ENCODE measurements at regions not wholly inside any gene's neighbourhood (a gene's known extent, or its start where the extent isn't known, plus 50 kb on each side); places are given as distances from the start of the nearest gene placed in this dataset.

DNA sequence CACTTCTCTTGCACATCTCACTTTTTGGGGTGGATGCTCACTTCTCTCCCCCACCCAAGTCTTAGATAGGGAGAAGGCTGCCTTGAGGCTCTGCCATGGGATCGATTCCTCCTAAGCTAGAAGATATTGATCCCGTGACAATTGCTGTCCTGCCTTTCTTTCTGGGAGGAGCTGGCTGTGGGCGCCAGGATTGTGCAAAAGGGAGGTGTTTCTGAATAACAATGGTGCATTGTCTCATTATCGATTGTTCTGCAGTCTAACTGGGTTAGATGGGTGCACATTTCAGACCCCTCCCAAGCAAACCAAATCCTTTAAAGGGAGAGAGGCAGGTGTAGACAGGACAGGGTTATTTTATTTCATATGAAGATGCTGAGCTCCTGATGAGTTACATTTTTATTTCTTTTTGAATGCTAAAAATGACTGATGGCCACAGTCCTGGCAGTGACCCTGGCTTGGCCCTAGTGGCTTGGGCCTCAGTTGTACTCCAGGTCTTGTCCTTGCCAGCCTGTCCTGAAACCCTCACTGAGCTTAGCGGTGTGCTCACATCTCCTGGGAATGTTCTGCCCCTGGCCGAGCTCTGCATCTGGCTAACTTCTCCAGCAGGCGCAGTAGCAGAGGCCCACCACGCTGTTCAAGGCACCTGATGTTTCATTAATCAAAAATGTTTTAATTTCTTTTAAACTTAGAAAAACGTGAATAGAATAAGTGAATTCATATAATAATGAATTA, 99.0 kb upstream of the KAZN start:
- TF ChIP-seq CTCF (conservative IDR thresholded peaks at IDR 0.05; ENCODE audit: low read depth, low read length) (no peak), EZH2 (IDR thresholded peaks at IDR 0.05; ENCODE audit: borderline replicate concordance, low read depth, low read length, poor library complexity, severe bottlenecking) (no peak)

Data from A673 (cell line).